Loucy (cell line): ENCODE measurements at regions not wholly inside any gene's neighbourhood (a gene's known extent, or its start where the extent isn't known, plus 50 kb on each side); places are given as distances from the start of the nearest gene placed in this dataset.

Source experiments
- EZH2phosphoT487 ChIP-seq: fragments of 200-600 bp; IDR thresholded peaks from 2 replicates; pipeline ENCODE4 v1.6.1; 2018; ENCODE audit warnings: antibody characterized with exemption, mild to moderate bottlenecking, moderate library complexity, borderline replicate concordance
- TF ChIP-seq, protein P1 (sequence below): fragments of 200-600 bp; sonication (generic); conservative IDR thresholded peaks from 2 replicates; pipeline ENCODE4 v1.5.1; 2014; ENCODE audit warnings: mild to moderate bottlenecking, antibody characterized with exemption, low read length

DNA sequence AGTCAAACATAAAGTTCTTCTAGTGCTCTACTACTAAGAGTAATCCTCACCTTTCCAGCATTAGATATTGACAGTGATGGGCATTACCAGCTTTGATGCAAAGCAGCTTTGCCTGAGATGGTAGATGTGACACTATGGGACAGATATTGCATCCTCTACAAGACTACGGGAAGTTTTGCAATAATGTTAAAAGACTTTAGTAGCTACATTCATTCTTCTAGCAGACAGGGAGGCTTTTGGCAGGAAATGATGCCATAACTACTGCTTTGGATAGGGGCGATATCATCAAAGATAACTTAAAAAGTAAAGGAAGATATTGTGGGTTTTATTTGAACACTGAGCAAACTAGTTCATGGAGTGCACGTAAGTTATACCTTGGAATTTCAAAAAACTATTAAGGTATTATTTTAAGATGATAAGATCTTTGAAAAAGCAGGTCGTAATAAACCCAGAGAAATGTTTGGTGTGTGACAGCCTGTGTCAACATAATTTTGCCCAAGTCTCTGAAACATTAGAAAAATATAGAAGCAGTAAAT is 368.3 kb upstream of the TMPRSS15 start:
- TF ChIP-seq, protein P1, sequence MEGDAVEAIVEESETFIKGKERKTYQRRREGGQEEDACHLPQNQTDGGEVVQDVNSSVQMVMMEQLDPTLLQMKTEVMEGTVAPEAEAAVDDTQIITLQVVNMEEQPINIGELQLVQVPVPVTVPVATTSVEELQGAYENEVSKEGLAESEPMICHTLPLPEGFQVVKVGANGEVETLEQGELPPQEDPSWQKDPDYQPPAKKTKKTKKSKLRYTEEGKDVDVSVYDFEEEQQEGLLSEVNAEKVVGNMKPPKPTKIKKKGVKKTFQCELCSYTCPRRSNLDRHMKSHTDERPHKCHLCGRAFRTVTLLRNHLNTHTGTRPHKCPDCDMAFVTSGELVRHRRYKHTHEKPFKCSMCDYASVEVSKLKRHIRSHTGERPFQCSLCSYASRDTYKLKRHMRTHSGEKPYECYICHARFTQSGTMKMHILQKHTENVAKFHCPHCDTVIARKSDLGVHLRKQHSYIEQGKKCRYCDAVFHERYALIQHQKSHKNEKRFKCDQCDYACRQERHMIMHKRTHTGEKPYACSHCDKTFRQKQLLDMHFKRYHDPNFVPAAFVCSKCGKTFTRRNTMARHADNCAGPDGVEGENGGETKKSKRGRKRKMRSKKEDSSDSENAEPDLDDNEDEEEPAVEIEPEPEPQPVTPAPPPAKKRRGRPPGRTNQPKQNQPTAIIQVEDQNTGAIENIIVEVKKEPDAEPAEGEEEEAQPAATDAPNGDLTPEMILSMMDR, result no peak
- TF ChIP-seq EZH2phosphoT487, result no peak
